PFSK-1 (cell line): ENCODE measurements at regions not wholly inside any gene's neighbourhood (a gene's known extent, or its start where the extent isn't known, plus 50 kb on each side); places are given as distances from the start of the nearest gene placed in this dataset.

ENCODE experiments used
- FOXP2 ChIP-seq: optimal IDR thresholded peaks from 2 replicates; pipeline ENCODE3; 2011; ENCODE audit warnings: borderline replicate concordance, control low read depth, inconsistent platforms; ENCODE audit not compliant: insufficient read depth; ENCODE audit errors: extremely low read length, extremely low read depth
- POLR2AphosphoS5 ChIP-seq: IDR thresholded peaks from 2 replicates; pipeline ENCODE4 v1.6.1; 2012; ENCODE audit warnings: low read depth, mild to moderate bottlenecking, control low read depth, low read length, moderate library complexity
- SIN3A ChIP-seq: IDR thresholded peaks from 2 replicates; pipeline ENCODE4 v1.6.1; 2012; ENCODE audit warnings: mild to moderate bottlenecking, low read length, moderate library complexity, borderline replicate concordance; ENCODE audit not compliant: insufficient read depth
- TAF1 ChIP-seq: IDR thresholded peaks from 2 replicates; pipeline ENCODE4 v1.6.1; 2012; ENCODE audit warnings: low read length, control low read depth, borderline replicate concordance; ENCODE audit not compliant: insufficient read depth
- TF ChIP-seq, protein P1 (sequence below), 2 experiments: IDR thresholded peaks; 2 replicates each; pipeline versions ENCODE4 v1.6.1 to v1.8.0; 2011 to 2012; ENCODE audit warnings: low read depth in 2 of 2, low read length in 2 of 2, control low read depth in 1 of 2, inconsistent platforms in 1 of 2, mild to moderate bottlenecking in 1 of 2, moderate library complexity in 1 of 2; ENCODE audit not compliant: insufficient read depth in 1 of 2

DNA sequence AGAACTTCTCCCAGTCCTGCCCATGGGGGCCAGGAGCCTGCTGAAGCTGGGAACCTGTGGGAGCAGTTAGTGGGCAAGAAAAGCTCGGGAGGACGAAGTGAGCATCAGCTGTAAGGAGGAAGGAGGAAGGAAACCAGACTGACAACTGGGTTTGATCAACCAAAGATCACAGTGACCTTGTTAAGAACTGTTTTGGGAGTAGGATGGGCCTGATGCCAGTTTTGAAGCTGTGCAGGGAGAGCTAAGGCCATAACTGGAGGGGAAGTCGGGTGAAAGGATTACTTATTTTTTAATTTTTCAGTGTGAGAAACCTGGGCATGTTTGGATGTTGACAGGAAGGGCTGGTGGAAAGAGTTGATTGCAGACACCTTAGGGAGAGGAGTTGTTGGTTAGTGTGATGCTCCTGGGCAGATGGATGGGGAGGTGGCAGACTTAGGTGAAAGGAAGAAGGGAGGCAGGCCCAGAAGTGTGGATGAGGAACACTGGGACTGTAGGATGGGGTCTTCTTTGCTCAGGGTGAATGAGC is 58.3 kb upstream of the KLF4 start:
- no peak for TF ChIP-seq TAF1
- TF ChIP-seq FOXP2, result no peak
- TF ChIP-seq, protein P1, sequence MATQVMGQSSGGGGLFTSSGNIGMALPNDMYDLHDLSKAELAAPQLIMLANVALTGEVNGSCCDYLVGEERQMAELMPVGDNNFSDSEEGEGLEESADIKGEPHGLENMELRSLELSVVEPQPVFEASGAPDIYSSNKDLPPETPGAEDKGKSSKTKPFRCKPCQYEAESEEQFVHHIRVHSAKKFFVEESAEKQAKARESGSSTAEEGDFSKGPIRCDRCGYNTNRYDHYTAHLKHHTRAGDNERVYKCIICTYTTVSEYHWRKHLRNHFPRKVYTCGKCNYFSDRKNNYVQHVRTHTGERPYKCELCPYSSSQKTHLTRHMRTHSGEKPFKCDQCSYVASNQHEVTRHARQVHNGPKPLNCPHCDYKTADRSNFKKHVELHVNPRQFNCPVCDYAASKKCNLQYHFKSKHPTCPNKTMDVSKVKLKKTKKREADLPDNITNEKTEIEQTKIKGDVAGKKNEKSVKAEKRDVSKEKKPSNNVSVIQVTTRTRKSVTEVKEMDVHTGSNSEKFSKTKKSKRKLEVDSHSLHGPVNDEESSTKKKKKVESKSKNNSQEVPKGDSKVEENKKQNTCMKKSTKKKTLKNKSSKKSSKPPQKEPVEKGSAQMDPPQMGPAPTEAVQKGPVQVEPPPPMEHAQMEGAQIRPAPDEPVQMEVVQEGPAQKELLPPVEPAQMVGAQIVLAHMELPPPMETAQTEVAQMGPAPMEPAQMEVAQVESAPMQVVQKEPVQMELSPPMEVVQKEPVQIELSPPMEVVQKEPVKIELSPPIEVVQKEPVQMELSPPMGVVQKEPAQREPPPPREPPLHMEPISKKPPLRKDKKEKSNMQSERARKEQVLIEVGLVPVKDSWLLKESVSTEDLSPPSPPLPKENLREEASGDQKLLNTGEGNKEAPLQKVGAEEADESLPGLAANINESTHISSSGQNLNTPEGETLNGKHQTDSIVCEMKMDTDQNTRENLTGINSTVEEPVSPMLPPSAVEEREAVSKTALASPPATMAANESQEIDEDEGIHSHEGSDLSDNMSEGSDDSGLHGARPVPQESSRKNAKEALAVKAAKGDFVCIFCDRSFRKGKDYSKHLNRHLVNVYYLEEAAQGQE (IDR thresholded peaks at IDR 0.05; ENCODE audit: insufficient read depth in 1 of 2, low read depth in 2 of 2, low read length in 2 of 2), result no peak
- no peak for TF ChIP-seq SIN3A
- no peak for TF ChIP-seq POLR2AphosphoS5

DNA sequence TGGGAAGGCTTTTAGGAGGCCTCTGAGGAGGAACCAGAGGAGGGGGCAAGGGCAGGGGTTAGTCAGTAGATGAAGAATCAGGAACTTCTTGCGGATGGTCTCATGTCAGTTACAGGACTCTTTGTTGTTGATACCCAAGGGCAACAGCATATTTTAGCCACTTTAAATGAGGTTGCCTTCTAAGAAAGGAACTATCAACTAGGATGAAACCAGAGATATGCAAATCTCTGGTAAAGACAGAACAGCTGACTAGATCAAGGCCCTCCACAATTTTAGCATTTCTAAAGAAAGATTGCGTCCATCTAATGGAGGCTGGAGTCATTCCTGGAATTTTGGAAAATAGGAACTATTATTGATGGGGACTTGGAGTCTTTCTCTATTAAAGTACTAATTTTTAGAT is 57.7 kb upstream of the KLF4 start:
- TF ChIP-seq, protein P1 (IDR thresholded peaks at IDR 0.05; ENCODE audit: insufficient read depth in 1 of 2, low read depth in 2 of 2, low read length in 2 of 2), result no peak
- TF ChIP-seq TAF1 (no peak), FOXP2 (no peak), POLR2AphosphoS5 (no peak), SIN3A (no peak)

DNA sequence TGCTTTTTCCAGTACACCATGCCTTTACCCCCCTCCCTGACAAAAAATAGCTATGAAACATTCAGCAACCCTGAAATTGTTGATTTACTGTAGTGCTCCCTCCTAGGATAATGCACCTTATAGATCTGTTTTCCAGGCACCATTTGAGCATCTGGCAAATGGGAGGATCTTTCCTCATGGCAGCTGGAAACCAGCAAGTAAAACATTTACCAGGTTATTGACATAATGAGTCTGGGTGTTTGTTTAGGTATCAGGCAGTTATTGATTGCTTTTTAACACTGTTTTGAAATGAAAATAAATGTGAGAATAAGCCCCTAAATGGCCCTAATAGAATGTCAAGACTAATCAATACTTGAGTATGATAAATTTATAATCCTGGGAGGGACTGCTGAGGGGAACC is 57.3 kb upstream of the KLF4 start:
- TF ChIP-seq TAF1 (no peak), SIN3A (no peak), FOXP2 (no peak), POLR2AphosphoS5 (no peak)
- TF ChIP-seq, protein P1 (IDR thresholded peaks at IDR 0.05; ENCODE audit: insufficient read depth in 1 of 2, low read depth in 2 of 2, low read length in 2 of 2), result no peak

DNA sequence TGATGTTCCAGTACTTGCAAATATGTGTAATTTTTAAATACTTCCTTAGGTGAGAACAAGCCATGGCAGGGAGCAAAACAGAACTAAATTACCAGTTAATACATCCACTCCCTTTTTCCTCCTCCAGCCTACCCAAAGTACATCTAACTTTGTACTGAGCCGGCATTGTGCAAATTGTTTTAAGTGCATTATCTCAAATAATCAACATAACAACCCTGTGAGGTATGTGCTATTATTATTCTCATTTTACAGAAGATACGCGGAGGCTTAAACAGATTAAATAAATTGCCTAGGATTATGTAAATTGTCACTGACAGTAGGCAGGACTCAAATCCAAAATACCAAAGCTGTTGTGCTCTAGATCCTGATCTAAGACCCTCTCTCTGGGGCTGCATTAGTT is 55.5 kb upstream of the KLF4 start:
- no peak for TF ChIP-seq SIN3A
- TF ChIP-seq, protein P1 (IDR thresholded peaks at IDR 0.05; ENCODE audit: insufficient read depth in 1 of 2, low read depth in 2 of 2, low read length in 2 of 2), result no peak
- no peak for TF ChIP-seq TAF1
- TF ChIP-seq FOXP2, result no peak
- TF ChIP-seq POLR2AphosphoS5, result no peak
